ENCODE measurements at regions not wholly inside any gene's neighbourhood (a gene's known extent, or its start where the extent isn't known, plus 50 kb on each side); places are given as distances from the start of the nearest gene placed in this dataset.

DNA sequence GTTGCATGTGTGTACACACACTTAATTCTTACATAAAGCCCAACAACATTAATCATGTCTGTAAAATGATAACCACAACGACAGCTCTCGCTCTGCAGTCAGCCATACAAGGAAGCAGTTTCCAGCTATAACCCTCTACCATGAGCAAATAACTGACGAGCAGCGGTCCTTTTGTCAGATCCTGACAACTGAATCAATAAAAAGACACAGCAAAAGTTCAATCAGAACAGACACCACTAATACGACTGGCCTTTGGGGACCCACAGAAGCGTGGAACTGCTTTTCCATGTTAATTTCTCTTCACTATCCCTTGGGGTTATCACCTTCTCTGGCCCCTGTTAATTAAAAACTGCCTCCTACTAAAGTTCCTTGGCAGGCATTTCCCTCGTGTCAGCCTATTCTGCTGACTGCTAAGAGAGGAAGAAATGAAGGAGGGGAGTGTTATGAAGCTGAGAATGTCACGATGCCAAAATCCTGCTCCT lies 722.8 kb upstream of the GRAMD2B start:
- H3K27me3 Mint-ChIP-seq (ENCODE audit: low read depth in 2 of 2), result no peaks in the 10 kb centered on the region
- no peaks in the 10 kb centered on the region for H3K27me3 ChIP-seq (ENCODE audit: control insufficient read depth, insufficient read depth, low read length)
- TF ChIP-seq, protein P1, sequence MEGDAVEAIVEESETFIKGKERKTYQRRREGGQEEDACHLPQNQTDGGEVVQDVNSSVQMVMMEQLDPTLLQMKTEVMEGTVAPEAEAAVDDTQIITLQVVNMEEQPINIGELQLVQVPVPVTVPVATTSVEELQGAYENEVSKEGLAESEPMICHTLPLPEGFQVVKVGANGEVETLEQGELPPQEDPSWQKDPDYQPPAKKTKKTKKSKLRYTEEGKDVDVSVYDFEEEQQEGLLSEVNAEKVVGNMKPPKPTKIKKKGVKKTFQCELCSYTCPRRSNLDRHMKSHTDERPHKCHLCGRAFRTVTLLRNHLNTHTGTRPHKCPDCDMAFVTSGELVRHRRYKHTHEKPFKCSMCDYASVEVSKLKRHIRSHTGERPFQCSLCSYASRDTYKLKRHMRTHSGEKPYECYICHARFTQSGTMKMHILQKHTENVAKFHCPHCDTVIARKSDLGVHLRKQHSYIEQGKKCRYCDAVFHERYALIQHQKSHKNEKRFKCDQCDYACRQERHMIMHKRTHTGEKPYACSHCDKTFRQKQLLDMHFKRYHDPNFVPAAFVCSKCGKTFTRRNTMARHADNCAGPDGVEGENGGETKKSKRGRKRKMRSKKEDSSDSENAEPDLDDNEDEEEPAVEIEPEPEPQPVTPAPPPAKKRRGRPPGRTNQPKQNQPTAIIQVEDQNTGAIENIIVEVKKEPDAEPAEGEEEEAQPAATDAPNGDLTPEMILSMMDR (IDR thresholded peaks at IDR 0.05), result no peak
- no peaks in the 10 kb centered on the region for H3K4me1 ChIP-seq (ENCODE audit: control insufficient read depth, insufficient read depth, low read length)
- H3K27ac ChIP-seq (ENCODE audit: low read length), result no peak overlapping the region
- H3K4me3 Mint-ChIP-seq, result no peak overlapping the region
- H3K36me3 Mint-ChIP-seq, result peaks cover 14% of the 10 kb centered on the region
- DNase-seq, result no peak
- no peaks in the 10 kb centered on the region for H3K9me3 ChIP-seq (ENCODE audit: control insufficient read depth, insufficient read depth, low read length)
- no peak for ATAC-seq
- no peaks in the 10 kb centered on the region for H3K36me3 ChIP-seq (ENCODE audit: control insufficient read depth, insufficient read depth, low read length)
- no peak overlapping the region for H3K4me3 ChIP-seq (ENCODE audit: low read length)
- peaks cover 0 to 21% of the 10 kb centered on the region in 2 donors for H3K9me3 Mint-ChIP-seq
- intact Hi-C loops (cut with micrococcal nuclease), result no loop called here
- WGBS (ENCODE audit: insufficient coverage), result 53% methylated on average over 6 of the region's 8 CpGs
- H3K4me1 Mint-ChIP-seq, result no peaks in the 10 kb centered on the region
- H3K27ac Mint-ChIP-seq, result no peak overlapping the region

DNA sequence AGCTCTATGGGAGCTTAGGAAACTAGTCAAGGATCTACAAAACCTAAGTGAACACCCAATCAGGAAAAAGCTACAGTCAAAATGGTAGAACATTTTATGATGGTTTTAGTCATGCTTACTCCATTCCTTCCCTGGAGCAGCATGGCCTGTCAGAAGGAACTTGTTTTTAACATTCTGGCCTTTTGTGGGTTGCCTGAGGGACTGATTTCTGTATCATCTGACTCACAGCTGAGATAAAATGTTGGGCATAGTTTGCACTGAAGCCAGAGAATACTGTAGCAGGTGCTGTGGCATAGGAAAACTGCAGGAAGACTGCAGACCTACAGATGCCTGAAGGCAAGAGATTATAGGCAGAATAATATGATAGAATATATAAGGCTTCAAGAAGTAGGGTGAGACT lies 719.6 kb upstream of the GRAMD2B start:
- Histone ChIP-seq H3K4me3 (ENCODE audit: low read length) (no peak overlapping the region), H3K27me3 (ENCODE audit: control insufficient read depth, insufficient read depth, low read length) (no peaks in the 10 kb centered on the region), H3K27ac (ENCODE audit: low read length) (no peak overlapping the region), H3K9me3 (ENCODE audit: control insufficient read depth, insufficient read depth, low read length) (no peaks in the 10 kb centered on the region), H3K36me3 (ENCODE audit: control insufficient read depth, insufficient read depth, low read length) (no peaks in the 10 kb centered on the region), H3K4me1 (ENCODE audit: control insufficient read depth, insufficient read depth, low read length) (no peaks in the 10 kb centered on the region)
- Mint-ChIP-seq H3K9me3 (peaks cover 0 to 15% of the 10 kb centered on the region in 2 donors), H3K4me1 (no peaks in the 10 kb centered on the region), H3K4me3 (no peak overlapping the region), H3K27me3 (ENCODE audit: low read depth in 2 of 2) (no peaks in the 10 kb centered on the region), H3K36me3 (peaks cover 14% of the 10 kb centered on the region), H3K27ac (no peak overlapping the region)
- ATAC-seq (no peak), DNase-seq (no peak)
- intact Hi-C loops (cut with micrococcal nuclease), result no loop called here
- TF ChIP-seq, protein P1 (IDR thresholded peaks at IDR 0.05), result no peak

DNA sequence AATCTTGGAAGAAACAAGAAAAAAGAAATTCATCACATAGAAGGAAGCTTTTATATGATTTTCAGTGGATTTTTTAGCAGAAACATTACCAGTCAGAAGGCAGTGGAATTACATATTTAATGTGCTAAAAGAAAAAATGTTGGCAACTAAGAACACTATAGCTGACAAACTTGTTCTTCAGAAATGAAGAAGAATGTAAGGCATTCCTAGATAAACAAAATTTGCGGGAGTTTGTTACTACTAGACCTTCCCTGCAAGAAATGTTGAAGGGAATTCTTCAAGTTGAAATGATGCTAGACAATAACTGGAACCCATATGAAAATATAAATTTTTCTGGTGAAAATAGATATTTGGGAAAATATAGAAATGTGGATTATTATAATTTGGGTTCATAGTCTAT lies 718.3 kb upstream of the GRAMD2B start:
- TF ChIP-seq, protein P1 (IDR thresholded peaks at IDR 0.05), result no peak
- WGBS (ENCODE audit: insufficient coverage), result 75% methylated on average over 1 of the region's 1 CpG
- Histone ChIP-seq H3K36me3 (ENCODE audit: control insufficient read depth, insufficient read depth, low read length) (no peaks in the 10 kb centered on the region), H3K9me3 (ENCODE audit: control insufficient read depth, insufficient read depth, low read length) (no peaks in the 10 kb centered on the region), H3K4me3 (ENCODE audit: low read length) (no peak overlapping the region), H3K4me1 (ENCODE audit: control insufficient read depth, insufficient read depth, low read length) (no peaks in the 10 kb centered on the region), H3K27ac (ENCODE audit: low read length) (no peak overlapping the region), H3K27me3 (ENCODE audit: control insufficient read depth, insufficient read depth, low read length) (no peaks in the 10 kb centered on the region)
- H3K36me3 Mint-ChIP-seq, result peaks cover 14% of the 10 kb centered on the region
- DNase-seq (no peak), ATAC-seq (no peak)
- intact Hi-C loops (cut with micrococcal nuclease), result no loop called here
- peaks cover 2 to 20% of the 10 kb centered on the region in 2 donors for H3K9me3 Mint-ChIP-seq
- H3K27ac Mint-ChIP-seq, result no peak overlapping the region
- H3K27me3 Mint-ChIP-seq (ENCODE audit: low read depth in 2 of 2), result no peaks in the 10 kb centered on the region
- no peaks in the 10 kb centered on the region for H3K4me1 Mint-ChIP-seq
- no peak overlapping the region for H3K4me3 Mint-ChIP-seq

DNA sequence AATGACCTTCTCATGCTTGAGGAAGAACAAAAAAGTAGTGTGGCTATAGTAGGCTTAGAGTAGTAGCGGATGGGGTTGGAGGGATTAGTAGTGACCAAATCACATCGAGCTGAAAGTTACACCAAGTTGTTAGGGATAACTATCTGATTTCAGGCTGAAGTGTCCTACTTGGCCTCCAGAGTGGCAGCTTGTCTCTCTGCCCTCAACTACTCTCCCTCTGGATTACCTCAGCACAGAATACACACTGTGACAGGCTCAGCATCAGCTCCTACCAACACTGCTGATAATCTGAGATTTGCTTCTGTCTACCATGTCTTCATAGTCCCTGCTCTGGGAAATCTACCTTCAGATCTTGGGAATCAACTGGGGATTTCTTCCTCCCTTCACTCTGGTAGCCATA lies 714.6 kb upstream of the GRAMD2B start:
- Mint-ChIP-seq H3K27ac (no peak overlapping the region), H3K9me3 (peaks cover 2 to 17% of the 10 kb centered on the region in 2 donors), H3K4me3 (no peak overlapping the region), H3K36me3 (peaks cover 13% of the 10 kb centered on the region), H3K4me1 (no peaks in the 10 kb centered on the region), H3K27me3 (ENCODE audit: low read depth in 2 of 2) (no peaks in the 10 kb centered on the region)
- DNase-seq, result no peak
- Histone ChIP-seq H3K4me3 (ENCODE audit: low read length) (no peak overlapping the region), H3K27ac (ENCODE audit: low read length) (no peak overlapping the region), H3K4me1 (ENCODE audit: control insufficient read depth, insufficient read depth, low read length) (no peaks in the 10 kb centered on the region), H3K36me3 (ENCODE audit: control insufficient read depth, insufficient read depth, low read length) (no peaks in the 10 kb centered on the region), H3K9me3 (ENCODE audit: control insufficient read depth, insufficient read depth, low read length) (no peaks in the 10 kb centered on the region), H3K27me3 (ENCODE audit: control insufficient read depth, insufficient read depth, low read length) (no peaks in the 10 kb centered on the region)
- WGBS (ENCODE audit: insufficient coverage), result 85% methylated on average over 2 of the region's 2 CpGs
- intact Hi-C loops (cut with micrococcal nuclease), result no loop called here
- TF ChIP-seq, protein P1 (IDR thresholded peaks at IDR 0.05), result no peak
- no peak for ATAC-seq

Data from natural killer cell (primary cell).